Activated naive CD4-positive, alpha-beta T cell treated with anti-CD3 and anti-CD28 coated beads, Interleukin-2, amount 50 U/mL, for 24 hours (primary cell): ENCODE measurements at regions not wholly inside any gene's neighbourhood (a gene's known extent, or its start where the extent isn't known, plus 50 kb on each side); places are given as distances from the start of the nearest gene placed in this dataset.

Experiments
- H3K27ac Mint-ChIP-seq: one replicate; pipeline ENCODE4 v1.8.0; 2021; ENCODE audit warnings: mild to moderate bottlenecking, mixed read lengths
- H3K27me3 Mint-ChIP-seq: one replicate; pipeline ENCODE4 v1.8.0; 2021; ENCODE audit warnings: mixed read lengths
- H3K36me3 Mint-ChIP-seq: one replicate; pipeline ENCODE4 v1.8.0; 2021; ENCODE audit warnings: mixed read lengths
- H3K4me1 Mint-ChIP-seq: one replicate; pipeline ENCODE4 v1.8.0; 2021; ENCODE audit warnings: mixed read lengths
- H3K4me3 Mint-ChIP-seq: one replicate; pipeline ENCODE4 v1.8.0; 2021; ENCODE audit warnings: mild to moderate bottlenecking, mixed read lengths
- H3K9me3 Mint-ChIP-seq: one replicate; pipeline ENCODE4 v1.8.0; 2021; ENCODE audit warnings: mixed read lengths

GRCh38 chr9:80635065-80635464 lies 1054.3 kb downstream of the TLE1 start:
- H3K4me1 Mint-ChIP-seq, result no peaks in the 10 kb centered on the region
- no peak overlapping the region for H3K4me3 Mint-ChIP-seq
- peaks cover 1% of the 10 kb centered on the region for H3K36me3 Mint-ChIP-seq
- peaks cover 10% of the 10 kb centered on the region for H3K9me3 Mint-ChIP-seq
- no peak overlapping the region for H3K27ac Mint-ChIP-seq
- H3K27me3 Mint-ChIP-seq, result no peaks in the 10 kb centered on the region

- peaks cover 1% of the 10 kb centered on the region for H3K36me3 Mint-ChIP-seq
- no peaks in the 10 kb centered on the region for H3K27me3 Mint-ChIP-seq
- no peak overlapping the region for H3K4me3 Mint-ChIP-seq
- no peaks in the 10 kb centered on the region for H3K4me1 Mint-ChIP-seq
- peaks cover 10% of the 10 kb centered on the region for H3K9me3 Mint-ChIP-seq
- no peak overlapping the region for H3K27ac Mint-ChIP-seq
Observed at GRCh38 chr9:80632041-80632440, 1057.3 kb downstream of the TLE1 start.

GRCh38 chr9:80622508-80622907 lies 1050.7 kb downstream of the TLE4 start:
- Mint-ChIP-seq H3K36me3 (no peaks in the 10 kb centered on the region), H3K9me3 (peaks cover 7% of the 10 kb centered on the region), H3K27ac (no peak overlapping the region), H3K4me1 (no peaks in the 10 kb centered on the region), H3K4me3 (no peak overlapping the region), H3K27me3 (no peaks in the 10 kb centered on the region)

- Mint-ChIP-seq H3K4me3 (no peak overlapping the region), H3K27me3 (no peaks in the 10 kb centered on the region), H3K9me3 (peaks cover 11% of the 10 kb centered on the region), H3K36me3 (no peaks in the 10 kb centered on the region), H3K27ac (no peak overlapping the region), H3K4me1 (no peaks in the 10 kb centered on the region)
Observed at GRCh38 chr9:80619356-80619755, 1047.6 kb downstream of the TLE4 start.

- Mint-ChIP-seq H3K36me3 (no peaks in the 10 kb centered on the region), H3K27me3 (no peaks in the 10 kb centered on the region), H3K4me3 (no peak overlapping the region), H3K27ac (no peak overlapping the region), H3K9me3 (peaks cover 11% of the 10 kb centered on the region), H3K4me1 (no peaks in the 10 kb centered on the region)
Observed at GRCh38 chr9:80615964-80616363, 1044.2 kb downstream of the TLE4 start.

- no peaks in the 10 kb centered on the region for H3K9me3 Mint-ChIP-seq
- H3K27ac Mint-ChIP-seq, result no peak overlapping the region
- no peak overlapping the region for H3K4me3 Mint-ChIP-seq
- no peaks in the 10 kb centered on the region for H3K4me1 Mint-ChIP-seq
- no peaks in the 10 kb centered on the region for H3K27me3 Mint-ChIP-seq
- H3K36me3 Mint-ChIP-seq, result no peaks in the 10 kb centered on the region
Observed at GRCh38 chr9:80605793-80606192, 1034.0 kb downstream of the TLE4 start.

GRCh38 chr9:80605129-80605528 lies 1033.4 kb downstream of the TLE4 start:
- H3K9me3 Mint-ChIP-seq, result no peaks in the 10 kb centered on the region
- H3K4me3 Mint-ChIP-seq, result no peak overlapping the region
- H3K36me3 Mint-ChIP-seq, result no peaks in the 10 kb centered on the region
- H3K4me1 Mint-ChIP-seq, result no peaks in the 10 kb centered on the region
- H3K27me3 Mint-ChIP-seq, result no peaks in the 10 kb centered on the region
- H3K27ac Mint-ChIP-seq, result no peak overlapping the region

- H3K27ac Mint-ChIP-seq, result no peak overlapping the region
- no peaks in the 10 kb centered on the region for H3K4me1 Mint-ChIP-seq
- H3K27me3 Mint-ChIP-seq, result no peaks in the 10 kb centered on the region
- peaks cover 7% of the 10 kb centered on the region for H3K9me3 Mint-ChIP-seq
- no peak overlapping the region for H3K4me3 Mint-ChIP-seq
- no peaks in the 10 kb centered on the region for H3K36me3 Mint-ChIP-seq
Observed at GRCh38 chr9:80602291-80602690, 1030.5 kb downstream of the TLE4 start.

GRCh38 chr9:80596579-80596978 lies 1024.8 kb downstream of the TLE4 start:
- no peak overlapping the region for H3K4me3 Mint-ChIP-seq

GRCh38 chr9:80595192-80595591 lies 1023.4 kb downstream of the TLE4 start:
- no peaks in the 10 kb centered on the region for H3K27me3 Mint-ChIP-seq
- peaks cover 7% of the 10 kb centered on the region for H3K9me3 Mint-ChIP-seq
- H3K36me3 Mint-ChIP-seq, result no peaks in the 10 kb centered on the region
- H3K27ac Mint-ChIP-seq, result no peak overlapping the region
- no peak overlapping the region for H3K4me3 Mint-ChIP-seq
- H3K4me1 Mint-ChIP-seq, result no peaks in the 10 kb centered on the region

More at GRCh38 chr9:80596579-80596978, 1024.8 kb downstream of the TLE4 start:
- H3K9me3 Mint-ChIP-seq, result peaks cover 7% of the 10 kb centered on the region
- H3K27ac Mint-ChIP-seq, result no peak overlapping the region
- H3K36me3 Mint-ChIP-seq, result no peaks in the 10 kb centered on the region
- H3K4me1 Mint-ChIP-seq, result no peaks in the 10 kb centered on the region
- no peaks in the 10 kb centered on the region for H3K27me3 Mint-ChIP-seq

GRCh38 chr9:80592413-80592812 lies 1020.6 kb downstream of the TLE4 start:
- Mint-ChIP-seq H3K27ac (no peak overlapping the region), H3K9me3 (no peaks in the 10 kb centered on the region), H3K4me3 (no peak overlapping the region), H3K36me3 (no peaks in the 10 kb centered on the region), H3K27me3 (no peaks in the 10 kb centered on the region), H3K4me1 (no peaks in the 10 kb centered on the region)

GRCh38 chr9:80586786-80587330 lies 1015.1 kb downstream of the TLE4 start:
- Mint-ChIP-seq H3K27me3 (no peaks in the 10 kb centered on the region), H3K27ac (no peak overlapping the region), H3K4me3 (no peak overlapping the region), H3K36me3 (no peaks in the 10 kb centered on the region), H3K4me1 (no peaks in the 10 kb centered on the region), H3K9me3 (peaks cover 4% of the 10 kb centered on the region)

- Mint-ChIP-seq H3K4me3 (no peak overlapping the region), H3K27ac (no peak overlapping the region), H3K4me1 (no peaks in the 10 kb centered on the region), H3K36me3 (no peaks in the 10 kb centered on the region), H3K27me3 (no peaks in the 10 kb centered on the region), H3K9me3 (peaks cover 25% of the 10 kb centered on the region)
Observed at GRCh38 chr9:80571953-80572352, 1000.2 kb downstream of the TLE4 start.

- H3K27me3 Mint-ChIP-seq, result no peaks in the 10 kb centered on the region
- peaks cover 18% of the 10 kb centered on the region for H3K9me3 Mint-ChIP-seq
- no peaks in the 10 kb centered on the region for H3K36me3 Mint-ChIP-seq
- H3K27ac Mint-ChIP-seq, result no peak overlapping the region
- H3K4me3 Mint-ChIP-seq, result no peak overlapping the region
- H3K4me1 Mint-ChIP-seq, result no peaks in the 10 kb centered on the region
Observed at GRCh38 chr9:80569236-80569635, 997.5 kb downstream of the TLE4 start.

- H3K4me1 Mint-ChIP-seq, result no peaks in the 10 kb centered on the region
- peaks cover 4% of the 10 kb centered on the region for H3K9me3 Mint-ChIP-seq
- no peak overlapping the region for H3K27ac Mint-ChIP-seq
- no peaks in the 10 kb centered on the region for H3K27me3 Mint-ChIP-seq
- no peaks in the 10 kb centered on the region for H3K36me3 Mint-ChIP-seq
- no peak overlapping the region for H3K4me3 Mint-ChIP-seq
Observed at GRCh38 chr9:80561526-80561925, 989.8 kb downstream of the TLE4 start.

GRCh38 chr9:80560976-80561375 lies 989.2 kb downstream of the TLE4 start:
- Mint-ChIP-seq H3K27ac (no peak overlapping the region), H3K4me3 (no peak overlapping the region), H3K4me1 (no peaks in the 10 kb centered on the region), H3K36me3 (no peaks in the 10 kb centered on the region), H3K9me3 (peaks cover 5% of the 10 kb centered on the region), H3K27me3 (no peaks in the 10 kb centered on the region)

- Mint-ChIP-seq H3K36me3 (no peaks in the 10 kb centered on the region), H3K4me1 (no peaks in the 10 kb centered on the region), H3K4me3 (no peak overlapping the region), H3K9me3 (peaks cover 5% of the 10 kb centered on the region), H3K27me3 (no peaks in the 10 kb centered on the region), H3K27ac (no peak overlapping the region)
Observed at GRCh38 chr9:80557256-80557655, 985.5 kb downstream of the TLE4 start.
